Suprapubic skin (tissue), 4 donors: ENCODE measurements at regions not wholly inside any gene's neighbourhood (a gene's known extent, or its start where the extent isn't known, plus 50 kb on each side); places are given as distances from the start of the nearest gene placed in this dataset.

Experiments used
- DNase-seq, 2 donors: peaks; one replicate each; pipeline ENCODE4 v3.0.0-alpha.2; 2019; ENCODE audit warnings: low spot score in 2 of 2
- H3K27ac ChIP-seq: fragments of 200-600 bp; sonication (generic); one replicate; pipeline ENCODE4 v1.5.1; 2019
- H3K27me3 ChIP-seq: fragments of 200-600 bp; sonication (generic); one replicate; pipeline ENCODE4 v1.5.1; 2019
- H3K36me3 ChIP-seq: fragments of 200-600 bp; sonication (generic); one replicate; pipeline ENCODE4 v1.5.1; 2019
- H3K4me1 ChIP-seq: fragments of 200-600 bp; sonication (generic); one replicate; pipeline ENCODE4 v1.5.1; 2019
- H3K4me3 ChIP-seq: fragments of 200-600 bp; sonication (generic); one replicate; pipeline ENCODE4 v1.5.1; 2019; ENCODE audit warnings: mild to moderate bottlenecking
- H3K9me3 ChIP-seq: fragments of 200-600 bp; sonication (generic); one replicate; pipeline ENCODE4 v1.5.1; 2019
- CTCF ChIP-seq, 2 donors: fragments of 200-600 bp in 1 of 2; fragments of 450-650 bp in 1 of 2; sonication (generic) in 1 of 2; IDR thresholded peaks; one replicate each; pipeline ENCODE4 v1.5.1; 2016 to 2019; ENCODE audit warnings: antibody characterized with exemption in 2 of 2, mild to moderate bottlenecking in 1 of 2, moderate library complexity in 1 of 2
- EP300 ChIP-seq: sonication (generic); formaldehyde crosslinking; IDR thresholded peaks from one replicate; pipeline ENCODE4 v1.6.1; 2017; ENCODE audit warnings: antibody characterized with exemption
- POLR2A ChIP-seq, 2 donors: fragments of 450-650 bp; IDR thresholded peaks; one replicate each; pipeline ENCODE4 v1.6.1; 2017; ENCODE audit warnings: antibody characterized with exemption in 2 of 2, mild to moderate bottlenecking in 2 of 2, moderate library complexity in 2 of 2
- POLR2AphosphoS5 ChIP-seq, 3 donors: sonication (generic); formaldehyde crosslinking; IDR thresholded peaks; one replicate each; pipeline ENCODE4 v1.6.1; 2017; ENCODE audit warnings: antibody characterized with exemption in 3 of 3
- WGBS: methylation state at CpG from one replicate; pipeline ENCODE4 v1.1.5; 2018; 5-methylcytosine and 5-hydroxymethylcytosine counted together

- 91% methylated on average over 2 of the region's 2 CpGs for WGBS
- H3K36me3 ChIP-seq: no peaks in the 10 kb centered on the region
- no peak overlapping the region for H3K4me3 ChIP-seq
- no peak overlapping the region for H3K27ac ChIP-seq
- H3K27me3 ChIP-seq: peaks cover under 1% of the 10 kb centered on the region
- no peaks in the 10 kb centered on the region for H3K9me3 ChIP-seq
- H3K4me1 ChIP-seq: no peaks in the 10 kb centered on the region
- TF ChIP-seq POLR2A (IDR thresholded peaks at IDR 0.05) (no peak), CTCF (IDR thresholded peaks at IDR 0.05) (no peak), POLR2AphosphoS5 (IDR thresholded peaks at IDR 0.05) (no peak), EP300 (no peak)
- no peak for DNase-seq
Observed at GRCh38 chr11:115005663-115006062, 327.3 kb downstream of the NXPE2 start.

GRCh38 chr11:115007851-115008250 lies 329.5 kb downstream of the NXPE2 start:
- Histone ChIP-seq H3K9me3 (no peaks in the 10 kb centered on the region), H3K27ac (no peak overlapping the region), H3K4me3 (no peak overlapping the region), H3K36me3 (no peaks in the 10 kb centered on the region), H3K27me3 (no peaks in the 10 kb centered on the region), H3K4me1 (no peaks in the 10 kb centered on the region)
- DNase-seq: no peak
- TF ChIP-seq CTCF (IDR thresholded peaks at IDR 0.05) (no peak), POLR2A (IDR thresholded peaks at IDR 0.05) (no peak), EP300 (no peak)
- 89% methylated on average over 2 of the region's 2 CpGs for WGBS

DNA sequence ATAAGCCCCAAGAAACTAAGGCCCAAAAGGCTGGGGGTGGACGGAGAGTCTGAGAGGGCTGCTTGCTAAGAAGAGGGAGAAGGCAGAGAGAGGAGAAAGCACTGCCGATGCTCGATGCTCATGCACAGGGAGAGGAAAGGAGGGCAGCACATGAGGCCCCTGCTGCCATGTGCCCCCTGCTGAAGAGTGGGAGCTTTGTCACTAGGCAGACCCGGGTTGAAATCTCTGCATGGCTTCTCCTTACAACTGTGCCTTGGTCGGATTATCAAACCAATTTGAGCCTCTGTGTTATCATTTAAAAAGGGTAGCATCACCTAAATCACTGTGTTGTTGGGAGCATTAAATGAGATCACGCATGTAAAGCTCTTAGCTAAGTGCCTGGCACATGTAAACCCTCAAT lies 330.5 kb downstream of the NXPE2 start:
- H3K4me1 ChIP-seq: no peaks in the 10 kb centered on the region
- no peak for TF ChIP-seq CTCF (IDR thresholded peaks at IDR 0.05)
- no peak for TF ChIP-seq POLR2AphosphoS5 (IDR thresholded peaks at IDR 0.05)
- TF ChIP-seq POLR2A (IDR thresholded peaks at IDR 0.05): no peak
- TF ChIP-seq EP300: no peak
- H3K27ac ChIP-seq: no peak overlapping the region
- H3K9me3 ChIP-seq: no peaks in the 10 kb centered on the region
- H3K36me3 ChIP-seq: no peaks in the 10 kb centered on the region
- WGBS: 57% methylated on average over 6 of the region's 6 CpGs
- no peak for DNase-seq
- no peaks in the 10 kb centered on the region for H3K27me3 ChIP-seq
- no peak overlapping the region for H3K4me3 ChIP-seq

DNA sequence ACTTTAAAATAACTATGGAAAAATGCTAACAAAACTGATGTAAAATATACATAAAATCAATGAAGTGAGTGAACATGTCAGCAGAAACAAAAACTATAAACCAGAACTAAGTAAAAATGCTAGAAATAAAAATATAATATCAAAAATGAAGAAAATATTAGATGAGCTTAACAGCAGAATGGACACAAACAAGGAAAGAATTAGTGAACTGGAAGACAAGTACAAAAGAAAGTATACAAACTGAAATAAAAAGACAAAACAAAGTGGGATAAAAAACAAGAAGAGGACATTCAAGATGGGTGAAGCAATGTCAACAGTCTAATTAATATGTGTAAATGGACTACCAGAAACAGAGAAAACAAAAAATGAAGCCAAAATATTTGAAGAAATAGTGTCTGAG lies 339.2 kb downstream of the NXPE2 start:
- DNase-seq: no peak
- H3K27me3 ChIP-seq: no peaks in the 10 kb centered on the region
- peaks cover 6% of the 10 kb centered on the region for H3K9me3 ChIP-seq
- no peaks in the 10 kb centered on the region for H3K4me1 ChIP-seq
- H3K4me3 ChIP-seq: no peak overlapping the region
- no peaks in the 10 kb centered on the region for H3K36me3 ChIP-seq
- no peak for TF ChIP-seq CTCF (IDR thresholded peaks at IDR 0.05)
- TF ChIP-seq EP300: no peak
- TF ChIP-seq POLR2A (IDR thresholded peaks at IDR 0.05): no peak
- TF ChIP-seq POLR2AphosphoS5 (IDR thresholded peaks at IDR 0.05): no peak
- H3K27ac ChIP-seq: no peak overlapping the region

- Histone ChIP-seq H3K4me3 (no peak overlapping the region), H3K27ac (no peak overlapping the region), H3K9me3 (no peaks in the 10 kb centered on the region), H3K27me3 (no peaks in the 10 kb centered on the region), H3K4me1 (no peaks in the 10 kb centered on the region), H3K36me3 (no peaks in the 10 kb centered on the region)
- DNase-seq: no peak
- TF ChIP-seq EP300 (no peak), POLR2AphosphoS5 (IDR thresholded peaks at IDR 0.05) (no peak), POLR2A (IDR thresholded peaks at IDR 0.05) (no peak), CTCF (IDR thresholded peaks at IDR 0.05) (no peak)
Observed at GRCh38 chr11:115030166-115030565, 351.8 kb downstream of the NXPE2 start.
